ENCODE measurements at regions not wholly inside any gene's neighbourhood (a gene's known extent, or its start where the extent isn't known, plus 50 kb on each side); places are given as distances from the start of the nearest gene placed in this dataset.

DNA sequence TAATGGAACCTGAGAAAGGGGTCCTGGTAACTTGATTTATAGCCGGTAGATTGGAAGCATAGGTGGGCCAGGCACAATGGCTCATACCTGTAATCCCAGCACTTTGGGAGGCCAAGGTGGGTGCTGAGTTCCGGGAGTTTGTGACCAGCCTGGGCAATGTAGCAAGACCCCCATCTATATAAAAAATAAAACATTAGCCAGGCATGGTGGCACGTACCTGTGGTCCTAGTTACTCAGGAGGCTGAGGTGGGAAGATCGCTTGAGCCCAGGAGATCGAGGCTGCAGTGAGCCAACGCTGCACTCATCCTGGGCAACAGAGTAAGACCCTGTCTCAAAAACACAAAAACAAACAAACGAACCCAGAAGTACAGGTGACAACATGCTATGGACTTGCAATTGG is 76.5 kb downstream of the ZNF281 start:
- TF ChIP-seq EZH2 (IDR thresholded peaks at IDR 0.05) (no peak), POLR2AphosphoS5 (IDR thresholded peaks at IDR 0.05; ENCODE audit: borderline replicate concordance, low read depth, low read length) (no peak), FOXP2 (optimal IDR thresholded peaks at IDR 0.05; ENCODE audit: control extremely low read depth, extremely low read length, insufficient read depth) (no peak)
